Vagina (tissue), 2 donors: ENCODE measurements at regions not wholly inside any gene's neighbourhood (a gene's known extent, or its start where the extent isn't known, plus 50 kb on each side); places are given as distances from the start of the nearest gene placed in this dataset.

Experiments used
- DNase-seq, 2 donors: peaks; one replicate each; pipeline ENCODE4 v3.0.0-alpha.2; 2017; ENCODE audit errors: extremely low spot score in 2 of 2
- H3K27ac ChIP-seq: fragments of 200-600 bp; sonication (generic); one replicate; pipeline ENCODE4 v1.5.1; 2019
- H3K27me3 ChIP-seq: fragments of 200-600 bp; sonication (generic); one replicate; pipeline ENCODE4 v1.5.1; 2019
- H3K36me3 ChIP-seq, 2 donors: fragments of 200-600 bp; sonication (generic); one replicate each; pipeline ENCODE4 v1.5.1; 2017 to 2019
- H3K4me1 ChIP-seq: fragments of 200-600 bp; sonication (generic); one replicate; pipeline ENCODE4 v1.5.1; 2019
- H3K4me3 ChIP-seq, 2 donors: fragments of 200-600 bp; sonication (generic); 1 replicate in 1 of 2; 2 replicates in 1 of 2; pipeline ENCODE4 v1.5.1; 2016 to 2019
- H3K9me3 ChIP-seq: fragments of 200-600 bp; sonication (generic); one replicate; pipeline ENCODE4 v1.5.1; 2019
- POLR2A ChIP-seq, 2 donors: fragments of 450-650 bp; IDR thresholded peaks; one replicate each; pipeline ENCODE4 v1.6.1; 2017; ENCODE audit warnings: antibody characterized with exemption in 2 of 2, mild to moderate bottlenecking in 2 of 2, moderate library complexity in 2 of 2
- POLR2AphosphoS5 ChIP-seq, 2 donors: sonication (generic); formaldehyde crosslinking; IDR thresholded peaks; one replicate each; pipeline ENCODE4 v1.9.0; 2017; ENCODE audit warnings: antibody characterized with exemption in 2 of 2, mild to moderate bottlenecking in 2 of 2, low read depth in 1 of 2; ENCODE audit not compliant: insufficient read depth in 1 of 2
- intact Hi-C: fragments of 100-400 bp; cut with DNase I; formaldehyde crosslinking; loops from one replicate; pipeline ENCODE4 v1.15.1; 2023
- TF ChIP-seq, protein P1 (sequence below), 3 experiments: fragments of 450-650 bp in 2 of 3; fragments of 200-600 bp in 1 of 3; sonication (generic) in 1 of 3; IDR thresholded peaks; one replicate each; pipeline ENCODE4 v1.5.1; 2017 to 2019; ENCODE audit warnings: antibody characterized with exemption in 3 of 3, mild to moderate bottlenecking in 2 of 3, moderate library complexity in 2 of 3

DNA sequence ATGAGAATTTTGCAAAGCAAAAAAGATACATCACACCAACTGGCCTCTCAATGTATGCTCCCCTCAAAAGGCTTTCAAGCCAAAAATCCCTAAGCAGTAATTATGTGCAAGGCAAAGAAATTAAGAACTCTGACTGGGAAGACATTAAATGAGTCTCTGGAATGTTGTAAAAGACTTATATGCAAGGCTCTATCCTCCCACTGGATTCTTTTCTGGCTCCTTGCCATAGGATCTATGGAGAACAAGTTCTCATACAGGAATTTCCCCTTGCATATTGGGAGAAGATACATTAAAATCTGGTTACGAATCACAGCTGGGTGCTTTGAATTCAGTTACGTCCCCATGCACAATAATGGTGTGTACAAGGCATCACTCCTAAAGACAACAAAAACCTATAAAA, 73.4 kb upstream of the ATL2 start:
- no peak overlapping the region for H3K4me3 ChIP-seq
- H3K36me3 ChIP-seq: no peaks in the 10 kb centered on the region
- no peak for DNase-seq
- no peaks in the 10 kb centered on the region for H3K9me3 ChIP-seq
- H3K4me1 ChIP-seq: peaks cover 26% of the 10 kb centered on the region
- H3K27me3 ChIP-seq: no peaks in the 10 kb centered on the region
- TF ChIP-seq, protein P1, sequence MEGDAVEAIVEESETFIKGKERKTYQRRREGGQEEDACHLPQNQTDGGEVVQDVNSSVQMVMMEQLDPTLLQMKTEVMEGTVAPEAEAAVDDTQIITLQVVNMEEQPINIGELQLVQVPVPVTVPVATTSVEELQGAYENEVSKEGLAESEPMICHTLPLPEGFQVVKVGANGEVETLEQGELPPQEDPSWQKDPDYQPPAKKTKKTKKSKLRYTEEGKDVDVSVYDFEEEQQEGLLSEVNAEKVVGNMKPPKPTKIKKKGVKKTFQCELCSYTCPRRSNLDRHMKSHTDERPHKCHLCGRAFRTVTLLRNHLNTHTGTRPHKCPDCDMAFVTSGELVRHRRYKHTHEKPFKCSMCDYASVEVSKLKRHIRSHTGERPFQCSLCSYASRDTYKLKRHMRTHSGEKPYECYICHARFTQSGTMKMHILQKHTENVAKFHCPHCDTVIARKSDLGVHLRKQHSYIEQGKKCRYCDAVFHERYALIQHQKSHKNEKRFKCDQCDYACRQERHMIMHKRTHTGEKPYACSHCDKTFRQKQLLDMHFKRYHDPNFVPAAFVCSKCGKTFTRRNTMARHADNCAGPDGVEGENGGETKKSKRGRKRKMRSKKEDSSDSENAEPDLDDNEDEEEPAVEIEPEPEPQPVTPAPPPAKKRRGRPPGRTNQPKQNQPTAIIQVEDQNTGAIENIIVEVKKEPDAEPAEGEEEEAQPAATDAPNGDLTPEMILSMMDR (IDR thresholded peaks at IDR 0.05): no peak
- TF ChIP-seq POLR2AphosphoS5 (IDR thresholded peaks at IDR 0.05; ENCODE audit: insufficient read depth in 1 of 2, low read depth in 1 of 2): no peak
- no peak overlapping the region for H3K27ac ChIP-seq
- intact Hi-C loops: no loop called here

- H3K4me1 ChIP-seq: peaks cover 29% of the 10 kb centered on the region
- no peak overlapping the region for H3K4me3 ChIP-seq
- no peak overlapping the region for H3K27ac ChIP-seq
- H3K36me3 ChIP-seq: no peaks in the 10 kb centered on the region
- H3K27me3 ChIP-seq: no peaks in the 10 kb centered on the region
- no peak for DNase-seq
- intact Hi-C loops: no loop called here
- no peaks in the 10 kb centered on the region for H3K9me3 ChIP-seq
- no peak for TF ChIP-seq POLR2A (IDR thresholded peaks at IDR 0.05)
- TF ChIP-seq POLR2AphosphoS5 (IDR thresholded peaks at IDR 0.05; ENCODE audit: insufficient read depth in 1 of 2, low read depth in 1 of 2): no peak
- TF ChIP-seq, protein P1 (IDR thresholded peaks at IDR 0.05): no peak
Observed at GRCh38 chr2:38448692-38449410, 71.8 kb upstream of the ATL2 start.

DNA sequence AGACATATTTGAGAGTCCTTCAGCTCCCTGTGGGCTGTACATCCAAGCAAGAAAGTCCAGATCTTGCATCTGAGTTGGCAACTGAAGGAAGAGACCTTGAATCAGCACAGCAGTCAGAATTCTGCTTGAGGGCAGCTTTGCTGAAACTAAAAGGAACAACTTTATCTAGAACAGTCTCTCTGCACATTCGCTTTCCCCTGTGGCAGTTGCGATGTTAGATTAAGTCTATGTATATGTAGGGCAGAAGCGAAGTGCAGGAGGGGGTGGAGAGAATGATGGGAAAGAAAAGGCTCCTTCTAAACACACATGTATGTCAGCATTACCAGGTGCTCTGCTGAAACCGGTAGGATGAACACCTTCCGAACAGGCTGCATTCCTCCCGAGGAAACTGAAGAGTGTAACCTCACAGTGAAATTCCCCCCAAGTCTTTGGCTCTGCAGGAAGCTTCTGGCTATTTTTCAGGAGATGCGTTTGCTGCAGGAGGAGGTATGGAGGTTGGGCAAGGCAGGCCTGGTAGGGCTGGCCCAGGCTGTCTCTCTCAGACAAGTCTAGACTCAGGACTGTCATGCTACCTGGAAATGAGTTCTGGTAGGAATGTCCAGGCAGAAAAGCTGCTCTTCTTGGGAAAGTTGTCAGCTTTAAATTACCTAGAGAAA, 70.0 kb upstream of the ATL2 start:
- no peaks in the 10 kb centered on the region for H3K27me3 ChIP-seq
- TF ChIP-seq POLR2A (IDR thresholded peaks at IDR 0.05) (no peak), POLR2AphosphoS5 (IDR thresholded peaks at IDR 0.05; ENCODE audit: insufficient read depth in 1 of 2, low read depth in 1 of 2) (peak in 1 of 2 donors; percentile 10)
- no peak for DNase-seq
- H3K4me3 ChIP-seq: no peak overlapping the region
- intact Hi-C loops: no loop called here
- H3K4me1 ChIP-seq: peaks cover 47% of the 10 kb centered on the region
- no peak overlapping the region for H3K27ac ChIP-seq
- no peaks in the 10 kb centered on the region for H3K9me3 ChIP-seq
- H3K36me3 ChIP-seq: no peaks in the 10 kb centered on the region

DNA sequence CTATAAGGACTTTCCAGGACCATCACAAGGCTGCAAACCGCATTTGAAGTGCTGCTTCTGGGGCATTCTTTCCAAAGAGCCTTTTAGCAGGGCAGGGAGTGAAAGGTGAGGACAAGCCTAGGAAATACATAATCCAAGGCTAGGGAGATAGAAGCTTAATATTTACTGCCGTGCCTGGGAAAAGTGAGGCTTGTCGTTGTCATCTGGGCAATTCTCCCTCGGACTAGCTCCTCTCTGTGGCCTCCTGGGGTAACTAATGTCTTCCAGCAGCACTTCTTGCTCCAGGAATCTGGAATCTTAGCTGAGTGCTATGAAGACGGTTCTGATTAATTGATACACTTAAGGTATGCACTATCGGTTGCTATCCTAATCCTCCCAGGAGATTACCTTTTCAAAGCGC, 69.3 kb upstream of the ATL2 start:
- TF ChIP-seq POLR2AphosphoS5 (IDR thresholded peaks at IDR 0.05; ENCODE audit: insufficient read depth in 1 of 2, low read depth in 1 of 2) (no peak), POLR2A (IDR thresholded peaks at IDR 0.05) (no peak)
- TF ChIP-seq, protein P1 (IDR thresholded peaks at IDR 0.05): no peak
- H3K4me1 ChIP-seq: peaks cover 50% of the 10 kb centered on the region
- intact Hi-C loops: no loop called here
- DNase-seq: no peak
- H3K9me3 ChIP-seq: no peaks in the 10 kb centered on the region
- H3K4me3 ChIP-seq: no peak overlapping the region
- no peaks in the 10 kb centered on the region for H3K36me3 ChIP-seq
- no peak overlapping the region for H3K27ac ChIP-seq
- H3K27me3 ChIP-seq: no peaks in the 10 kb centered on the region

DNA sequence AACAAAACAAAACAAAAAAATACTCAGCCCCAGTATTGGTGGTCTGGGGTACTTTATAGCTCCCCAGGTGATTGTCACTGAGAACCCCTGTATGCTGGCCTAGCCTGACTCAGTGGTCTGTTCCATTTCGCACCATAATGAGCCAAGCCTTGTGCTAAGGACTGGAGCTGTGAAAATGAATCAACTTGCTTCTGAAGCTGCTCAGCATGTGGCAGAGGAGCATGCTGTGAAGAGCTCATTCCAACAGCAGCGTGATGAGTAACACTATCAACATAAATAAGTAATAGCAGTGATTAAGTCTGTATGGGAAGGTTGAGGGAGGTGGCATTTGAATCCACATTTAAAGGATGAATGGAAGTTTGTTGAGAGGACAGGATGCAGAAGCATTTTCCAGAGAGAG, 67.2 kb upstream of the ATL2 start:
- H3K4me1 ChIP-seq: peaks cover 38% of the 10 kb centered on the region
- TF ChIP-seq, protein P1 (IDR thresholded peaks at IDR 0.05): no peak
- TF ChIP-seq POLR2AphosphoS5 (IDR thresholded peaks at IDR 0.05; ENCODE audit: insufficient read depth in 1 of 2, low read depth in 1 of 2) (no peak), POLR2A (IDR thresholded peaks at IDR 0.05) (no peak)
- intact Hi-C loops: no loop called here
- DNase-seq: no peak
- H3K4me3 ChIP-seq: no peak overlapping the region
- no peaks in the 10 kb centered on the region for H3K9me3 ChIP-seq
- H3K36me3 ChIP-seq: no peaks in the 10 kb centered on the region
- no peak overlapping the region for H3K27ac ChIP-seq
- H3K27me3 ChIP-seq: no peaks in the 10 kb centered on the region
